Naive thymus-derived CD8-positive, alpha-beta T cell (primary cell): ENCODE measurements at regions not wholly inside any gene's neighbourhood (a gene's known extent, or its start where the extent isn't known, plus 50 kb on each side); places are given as distances from the start of the nearest gene placed in this dataset.

ENCODE experiments used
- ATAC-seq, 2 donors: fragments of 150-1000 bp; cut with Tn5 transposase in 1 of 2; sonication (Bioruptor Pico), chemical (Tn5 transposase) in 1 of 2; 1 replicate in 1 of 2; 2 replicates in 1 of 2; pipeline ENCODE4 v1.10.0; 2021; ENCODE audit warnings: mild to moderate bottlenecking in 2 of 2, moderate library complexity in 2 of 2
- POLR2A ChIA-PET: fragments of 350-600 bp; sonication (Branson Sonifier 250); formaldehyde crosslinking; loops from one replicate; lab custom pipeline; 2021; ENCODE audit warnings: antibody characterized with exemption; lab: Charles Lee
- DNase-seq, 10 donors: peaks; one replicate each; pipeline versions ENCODE4 v3.0.0 to v3.0.0-alpha.2; 2020 to 2022
- H3K27ac Mint-ChIP-seq, 10 donors: one replicate each; pipeline ENCODE4 v1.8.0; 2020 to 2022; ENCODE audit warnings: mild to moderate bottlenecking in 10 of 10, mixed read lengths in 10 of 10, moderate library complexity in 4 of 10, inconsistent platforms in 1 of 10
- H3K27me3 Mint-ChIP-seq, 5 donors: one replicate each; pipeline ENCODE4 v1.8.0; 2021 to 2022; ENCODE audit warnings: mixed read lengths in 5 of 5
- H3K36me3 Mint-ChIP-seq, 3 donors: one replicate each; pipeline ENCODE4 v1.8.0; 2020 to 2022; ENCODE audit warnings: mixed read lengths in 3 of 3, mild to moderate bottlenecking in 2 of 3, inconsistent platforms in 1 of 3
- H3K4me1 Mint-ChIP-seq, 4 donors: one replicate each; pipeline ENCODE4 v1.8.0; 2021 to 2022; ENCODE audit warnings: mixed read lengths in 4 of 4
- H3K4me3 Mint-ChIP-seq, 10 donors: one replicate each; pipeline ENCODE4 v1.8.0; 2020 to 2022; ENCODE audit warnings: mild to moderate bottlenecking in 10 of 10, mixed read lengths in 10 of 10, moderate library complexity in 6 of 10, inconsistent platforms in 1 of 10
- H3K9me3 Mint-ChIP-seq, 9 donors: one replicate each; pipeline ENCODE4 v1.8.0; 2020 to 2022; ENCODE audit warnings: mixed read lengths in 9 of 9, mild to moderate bottlenecking in 3 of 9, inconsistent platforms in 1 of 9, moderate library complexity in 1 of 9

- Mint-ChIP-seq H3K4me1 (no peaks in the 10 kb centered on the region), H3K4me3 (no peak overlapping the region), H3K27me3 (peaks cover 10 to 23% (median 18%) of the 10 kb centered on the region in 5 donors), H3K36me3 (no peaks in the 10 kb centered on the region), H3K9me3 (peaks cover 0 to 2% (median 0%) of the 10 kb centered on the region in 9 donors), H3K27ac (no peak overlapping the region)
- POLR2A ChIA-PET = no interaction called here
- DNase-seq (no peak), ATAC-seq (no peak)
Measured at GRCh38 chr16:55401046-55401445, 77.0 kb downstream of the IRX6 start.

GRCh38 chr16:55403464-55403863, 75.5 kb upstream of the MMP2 start:
- Mint-ChIP-seq H3K36me3 (no peaks in the 10 kb centered on the region), H3K9me3 (peaks cover 0 to 7% (median 0%) of the 10 kb centered on the region in 9 donors), H3K27me3 (peaks cover 10 to 23% (median 15%) of the 10 kb centered on the region in 5 donors), H3K4me1 (no peaks in the 10 kb centered on the region), H3K27ac (no peak overlapping the region), H3K4me3 (no peak overlapping the region)
- POLR2A ChIA-PET = no interaction called here
- DNase-seq (no peak), ATAC-seq (no peak)

- Mint-ChIP-seq H3K27me3 (peaks cover 10 to 28% (median 14%) of the 10 kb centered on the region in 5 donors), H3K4me3 (no peak overlapping the region), H3K9me3 (peaks cover 0 to 7% (median 0%) of the 10 kb centered on the region in 9 donors), H3K27ac (no peak overlapping the region), H3K4me1 (no peaks in the 10 kb centered on the region), H3K36me3 (no peaks in the 10 kb centered on the region)
- POLR2A ChIA-PET = no interaction called here
- DNase-seq = no peak
- ATAC-seq = no peak
Measured at GRCh38 chr16:55406651-55407050, 72.3 kb upstream of the MMP2 start.

- DNase-seq = no peak
- POLR2A ChIA-PET = no interaction called here
- Mint-ChIP-seq H3K9me3 (peaks cover 0 to 7% (median 0%) of the 10 kb centered on the region in 9 donors), H3K27ac (no peak overlapping the region), H3K27me3 (peaks cover 5 to 12% (median 7%) of the 10 kb centered on the region in 5 donors), H3K4me1 (no peaks in the 10 kb centered on the region), H3K4me3 (no peak overlapping the region), H3K36me3 (no peaks in the 10 kb centered on the region)
- ATAC-seq = no peak
Measured at GRCh38 chr16:55408661-55409060, 70.3 kb upstream of the MMP2 start.

GRCh38 chr16:55411231-55411630, 67.8 kb upstream of the MMP2 start:
- Mint-ChIP-seq H3K9me3 (peaks cover 0 to 4% (median 0%) of the 10 kb centered on the region in 9 donors), H3K4me3 (no peak overlapping the region), H3K4me1 (no peaks in the 10 kb centered on the region), H3K27me3 (peaks cover 7 to 34% (median 8%) of the 10 kb centered on the region in 5 donors), H3K36me3 (no peaks in the 10 kb centered on the region), H3K27ac (no peak overlapping the region)
- DNase-seq = no peak
- ATAC-seq = no peak
- POLR2A ChIA-PET = no interaction called here

- DNase-seq = no peak
- Mint-ChIP-seq H3K9me3 (no peaks in the 10 kb centered on the region), H3K4me3 (no peak overlapping the region), H3K27ac (no peak overlapping the region), H3K36me3 (no peaks in the 10 kb centered on the region), H3K27me3 (peaks cover 10 to 53% (median 13%) of the 10 kb centered on the region in 5 donors), H3K4me1 (peaks cover 1 to 6% (median 2%) of the 10 kb centered on the region in 4 donors)
- no peak for ATAC-seq
- POLR2A ChIA-PET = no interaction called here
Measured at GRCh38 chr16:55418586-55418985, 60.4 kb upstream of the MMP2 start.

- no peak for ATAC-seq
- H3K9me3 Mint-ChIP-seq = no peaks in the 10 kb centered on the region
- no peaks in the 10 kb centered on the region for H3K36me3 Mint-ChIP-seq
- no peak for DNase-seq
- H3K4me3 Mint-ChIP-seq = no peak overlapping the region
- H3K27me3 Mint-ChIP-seq = peaks cover 8 to 40% (median 16%) of the 10 kb centered on the region in 5 donors
- no peak overlapping the region for H3K27ac Mint-ChIP-seq
- peaks cover 1 to 6% (median 2%) of the 10 kb centered on the region in 4 donors for H3K4me1 Mint-ChIP-seq
- POLR2A ChIA-PET = no interaction called here
Measured at GRCh38 chr16:55421226-55421625, 57.8 kb upstream of the MMP2 start.

GRCh38 chr16:55426865-55427484, 52.0 kb upstream of the MMP2 start:
- no peaks in the 10 kb centered on the region for H3K4me1 Mint-ChIP-seq
- DNase-seq = no peak
- H3K36me3 Mint-ChIP-seq = no peaks in the 10 kb centered on the region
- POLR2A ChIA-PET = no interaction called here
- peaks cover 0 to 10% (median 7%) of the 10 kb centered on the region in 5 donors for H3K27me3 Mint-ChIP-seq
- H3K4me3 Mint-ChIP-seq = no peak overlapping the region
- H3K9me3 Mint-ChIP-seq = no peaks in the 10 kb centered on the region
- H3K27ac Mint-ChIP-seq = no peak overlapping the region
- ATAC-seq = no peak
